ENCODE measurements at regions not wholly inside any gene's neighbourhood (a gene's known extent, or its start where the extent isn't known, plus 50 kb on each side); places are given as distances from the start of the nearest gene placed in this dataset.

GRCh38 chr13:72004784-72005374, 137.9 kb upstream of the DACH1 start:
- intact Hi-C loops (cut with DNase I) = no loop called here
- no peak overlapping the region for H3K27ac ChIP-seq
- H3K36me3 ChIP-seq = no peaks in the 10 kb centered on the region
- H3K9me3 ChIP-seq = no peaks in the 10 kb centered on the region
- no peaks in the 10 kb centered on the region for H3K4me1 ChIP-seq
- TF ChIP-seq POLR2A (IDR thresholded peaks at IDR 0.05) (no peak), CTCF (IDR thresholded peaks at IDR 0.05) (no peak)
- 35 to 44% methylated on average over 5 of the region's 5 CpGs for WGBS, 2 donors
- no peak overlapping the region for H3K4me3 ChIP-seq
- no peak for DNase-seq
- no peaks in the 10 kb centered on the region for H3K27me3 ChIP-seq

GRCh38 chr13:72004246-72004645, 137.2 kb upstream of the DACH1 start:
- Histone ChIP-seq H3K9me3 (no peaks in the 10 kb centered on the region), H3K4me1 (no peaks in the 10 kb centered on the region), H3K27ac (no peak overlapping the region), H3K27me3 (no peaks in the 10 kb centered on the region), H3K36me3 (no peaks in the 10 kb centered on the region), H3K4me3 (no peak overlapping the region)
- intact Hi-C loops (cut with DNase I) = no loop called here
- no peak for TF ChIP-seq CTCF (IDR thresholded peaks at IDR 0.05)
- TF ChIP-seq POLR2A (IDR thresholded peaks at IDR 0.05) = no peak
- DNase-seq = no peak
- WGBS, 2 donors = 25 to 41% methylated on average over 3 of the region's 3 CpGs

- no peak for DNase-seq
- Histone ChIP-seq H3K4me3 (no peak overlapping the region), H3K36me3 (no peaks in the 10 kb centered on the region), H3K9me3 (no peaks in the 10 kb centered on the region), H3K27ac (no peak overlapping the region), H3K27me3 (no peaks in the 10 kb centered on the region), H3K4me1 (no peaks in the 10 kb centered on the region)
- intact Hi-C loops (cut with DNase I) = no loop called here
- no peak for TF ChIP-seq POLR2A (IDR thresholded peaks at IDR 0.05)
- no peak for TF ChIP-seq CTCF (IDR thresholded peaks at IDR 0.05)
Measured at GRCh38 chr13:71998223-71998622, 131.2 kb upstream of the DACH1 start.

- Histone ChIP-seq H3K27ac (no peak overlapping the region), H3K36me3 (no peaks in the 10 kb centered on the region), H3K9me3 (no peaks in the 10 kb centered on the region), H3K4me1 (no peaks in the 10 kb centered on the region), H3K4me3 (no peak overlapping the region), H3K27me3 (no peaks in the 10 kb centered on the region)
- 20 to 69% methylated on average over 2 to 3 of the region's 3 CpGs for WGBS, 2 donors
- TF ChIP-seq CTCF (IDR thresholded peaks at IDR 0.05) (no peak), POLR2A (IDR thresholded peaks at IDR 0.05) (no peak)
- no peak for DNase-seq
- intact Hi-C loops (cut with DNase I) = no loop called here
Measured at GRCh38 chr13:71979616-71980015, 112.6 kb upstream of the DACH1 start.

GRCh38 chr13:71977028-71977427, 110.0 kb upstream of the DACH1 start:
- Histone ChIP-seq H3K27me3 (no peaks in the 10 kb centered on the region), H3K36me3 (no peaks in the 10 kb centered on the region), H3K27ac (no peak overlapping the region), H3K4me1 (no peaks in the 10 kb centered on the region), H3K4me3 (no peak overlapping the region), H3K9me3 (no peaks in the 10 kb centered on the region)
- WGBS, 2 donors = 84 to 91% methylated on average over 7 of the region's 7 CpGs
- DNase-seq = no peak
- intact Hi-C loops (cut with DNase I) = no loop called here
- TF ChIP-seq POLR2A (IDR thresholded peaks at IDR 0.05) (no peak), CTCF (IDR thresholded peaks at IDR 0.05) (no peak)

Measured in esophagus squamous epithelium (tissue), 5 donors.